Transverse colon (tissue), 4 donors: ENCODE measurements at regions not wholly inside any gene's neighbourhood (a gene's known extent, or its start where the extent isn't known, plus 50 kb on each side); places are given as distances from the start of the nearest gene placed in this dataset.

Experiments used
- DNase-seq: peaks from one replicate; pipeline ENCODE4 v3.0.0-alpha.2; 2019
- H3K27ac ChIP-seq, 4 donors: fragments of 200-600 bp; sonication (generic); 2 replicates each; pipeline ENCODE4 v1.5.1; 2016 to 2018; ENCODE audit warnings: inconsistent platforms in 4 of 4
- H3K27me3 ChIP-seq: fragments of 200-600 bp; sonication (generic); 2 replicates; pipeline ENCODE4 v1.5.1; 2017; ENCODE audit warnings: inconsistent platforms
- H3K36me3 ChIP-seq, 4 donors: fragments of 200-600 bp; sonication (generic); 2 replicates each; pipeline ENCODE4 v1.5.1; 2017 to 2019; ENCODE audit warnings: inconsistent platforms in 4 of 4
- H3K4me1 ChIP-seq, 4 donors: fragments of 200-600 bp; sonication (generic); 2 replicates each; pipeline ENCODE4 v1.5.1; 2017 to 2020; ENCODE audit warnings: inconsistent platforms in 4 of 4
- H3K4me3 ChIP-seq, 4 donors: fragments of 200-600 bp; sonication (generic); 1 replicate in 1 of 4; 2 replicates in 3 of 4; pipeline versions ENCODE4 v1.5.1 to v1.6.1; 2017 to 2019; ENCODE audit warnings: inconsistent platforms in 4 of 4
- H3K9me3 ChIP-seq, 2 donors: fragments of 200-600 bp; sonication (generic); 2 replicates each; pipeline ENCODE4 v1.5.1; 2017 to 2019; ENCODE audit warnings: inconsistent platforms in 2 of 2
- EP300 ChIP-seq: sonication (generic); formaldehyde crosslinking; IDR thresholded peaks from one replicate; pipeline ENCODE4 v1.6.1; 2017; ENCODE audit warnings: antibody characterized with exemption, low read depth
- POLR2A ChIP-seq: fragments of 450-650 bp; IDR thresholded peaks from one replicate; pipeline ENCODE4 v1.6.1; 2016; ENCODE audit warnings: antibody characterized with exemption, mild to moderate bottlenecking, moderate library complexity
- POLR2AphosphoS5 ChIP-seq, 3 donors: sonication (generic); formaldehyde crosslinking; IDR thresholded peaks; one replicate each; pipeline ENCODE4 v1.6.1; 2016; ENCODE audit warnings: antibody characterized with exemption in 3 of 3
- WGBS, 2 donors: methylation state at CpG; one replicate each; pipeline ENCODE4 v1.1.5; 2018; ENCODE audit warnings: low coverage in 1 of 2; 5-methylcytosine and 5-hydroxymethylcytosine counted together
- in situ Hi-C, 4 donors: fragments of 200-750 bp; cut with MboI; loops; one replicate each; pipeline versions ENCODE4 v1.15.0 to v1.15.1; 2017; ENCODE audit warnings: low sequenced_read_pairs in 3 of 4, low pct_ligation_motif_present in 1 of 4, low pct_unique_long_range_greater_than_20kb in 1 of 4
- intact Hi-C: fragments of 100-400 bp; cut with DNase I; formaldehyde crosslinking; loops from one replicate; pipeline ENCODE4 v1.15.1; 2023; ENCODE audit warnings: low total_unique reads
- TF ChIP-seq, protein P1 (sequence below), 5 experiments: fragments of 200-600 bp in 3 of 5; fragments of 450-650 bp in 2 of 5; sonication (generic) in 3 of 5; IDR thresholded peaks; 1 replicate in 2 of 5; 2 replicates in 3 of 5; pipeline ENCODE4 v1.5.1; 2016 to 2017; ENCODE audit warnings: antibody characterized with exemption in 5 of 5, inconsistent platforms in 3 of 5, mild to moderate bottlenecking in 2 of 5, moderate library complexity in 1 of 5

DNA sequence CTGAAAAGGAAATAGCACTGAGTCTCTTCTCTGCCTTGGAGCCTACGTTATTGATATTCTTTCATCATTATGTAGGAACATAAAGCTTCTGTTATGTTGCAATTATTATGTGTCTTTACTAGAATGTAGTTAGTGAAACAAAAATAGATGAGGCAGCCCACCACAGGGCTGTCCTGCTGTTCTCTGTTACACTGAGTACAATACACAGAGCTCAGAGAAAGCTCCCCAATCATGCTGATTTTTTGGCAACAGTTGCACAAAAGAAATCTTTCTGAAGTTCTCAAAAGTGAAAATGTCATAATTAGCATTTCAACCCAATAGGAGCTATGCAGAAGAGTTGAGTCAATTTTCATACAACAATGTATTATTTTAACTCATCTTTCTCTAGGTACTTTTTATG, 119.5 kb downstream of the EFNB2 start:
- TF ChIP-seq POLR2AphosphoS5 (IDR thresholded peaks at IDR 0.05) = no peak
- no peak for TF ChIP-seq EP300
- no peak for TF ChIP-seq POLR2A
- TF ChIP-seq, protein P1, sequence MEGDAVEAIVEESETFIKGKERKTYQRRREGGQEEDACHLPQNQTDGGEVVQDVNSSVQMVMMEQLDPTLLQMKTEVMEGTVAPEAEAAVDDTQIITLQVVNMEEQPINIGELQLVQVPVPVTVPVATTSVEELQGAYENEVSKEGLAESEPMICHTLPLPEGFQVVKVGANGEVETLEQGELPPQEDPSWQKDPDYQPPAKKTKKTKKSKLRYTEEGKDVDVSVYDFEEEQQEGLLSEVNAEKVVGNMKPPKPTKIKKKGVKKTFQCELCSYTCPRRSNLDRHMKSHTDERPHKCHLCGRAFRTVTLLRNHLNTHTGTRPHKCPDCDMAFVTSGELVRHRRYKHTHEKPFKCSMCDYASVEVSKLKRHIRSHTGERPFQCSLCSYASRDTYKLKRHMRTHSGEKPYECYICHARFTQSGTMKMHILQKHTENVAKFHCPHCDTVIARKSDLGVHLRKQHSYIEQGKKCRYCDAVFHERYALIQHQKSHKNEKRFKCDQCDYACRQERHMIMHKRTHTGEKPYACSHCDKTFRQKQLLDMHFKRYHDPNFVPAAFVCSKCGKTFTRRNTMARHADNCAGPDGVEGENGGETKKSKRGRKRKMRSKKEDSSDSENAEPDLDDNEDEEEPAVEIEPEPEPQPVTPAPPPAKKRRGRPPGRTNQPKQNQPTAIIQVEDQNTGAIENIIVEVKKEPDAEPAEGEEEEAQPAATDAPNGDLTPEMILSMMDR (IDR thresholded peaks at IDR 0.05) = no peak
- H3K27ac ChIP-seq = no peak overlapping the region
- H3K9me3 ChIP-seq = no peaks in the 10 kb centered on the region
- in situ Hi-C loops = no loop called here
- H3K4me1 ChIP-seq = peaks cover 0 to 11% (median 5%) of the 10 kb centered on the region in 4 donors
- no peaks in the 10 kb centered on the region for H3K27me3 ChIP-seq
- H3K4me3 ChIP-seq = no peak overlapping the region
- no peaks in the 10 kb centered on the region for H3K36me3 ChIP-seq
- intact Hi-C loops = no loop called here
- DNase-seq = no peak
- 33 to 40% methylated on average over 1 of the region's 1 CpG for WGBS, 2 donors

DNA sequence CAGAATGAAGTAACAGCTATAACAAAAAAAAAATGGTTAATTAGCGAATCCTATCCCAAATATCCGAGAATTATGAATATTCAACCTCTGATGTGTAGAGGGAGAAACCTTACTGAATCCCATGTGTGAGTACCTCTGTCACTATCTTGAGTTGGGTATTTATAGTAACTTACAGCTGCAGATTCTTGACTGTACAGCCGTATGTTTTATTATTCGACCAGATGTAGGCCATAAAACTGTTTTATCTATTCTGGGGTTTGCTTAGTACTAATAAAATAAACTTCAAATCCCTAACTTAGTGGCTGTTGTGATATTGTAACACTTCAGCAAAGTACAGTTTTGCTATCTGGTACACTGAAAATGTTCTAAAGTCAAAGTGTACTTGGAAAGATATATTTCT, 120.0 kb downstream of the EFNB2 start:
- intact Hi-C loops = no loop called here
- TF ChIP-seq EP300 (no peak), POLR2AphosphoS5 (IDR thresholded peaks at IDR 0.05) (no peak), POLR2A (no peak)
- TF ChIP-seq, protein P1 (IDR thresholded peaks at IDR 0.05) = no peak
- H3K4me3 ChIP-seq = no peak overlapping the region
- H3K27ac ChIP-seq = no peak overlapping the region
- no peaks in the 10 kb centered on the region for H3K36me3 ChIP-seq
- H3K9me3 ChIP-seq = no peaks in the 10 kb centered on the region
- WGBS, 2 donors = 13 to 22% methylated on average over 4 of the region's 4 CpGs
- no peaks in the 10 kb centered on the region for H3K27me3 ChIP-seq
- DNase-seq = no peak
- peaks cover 0 to 11% (median 5%) of the 10 kb centered on the region in 4 donors for H3K4me1 ChIP-seq
- in situ Hi-C loops = no loop called here

DNA sequence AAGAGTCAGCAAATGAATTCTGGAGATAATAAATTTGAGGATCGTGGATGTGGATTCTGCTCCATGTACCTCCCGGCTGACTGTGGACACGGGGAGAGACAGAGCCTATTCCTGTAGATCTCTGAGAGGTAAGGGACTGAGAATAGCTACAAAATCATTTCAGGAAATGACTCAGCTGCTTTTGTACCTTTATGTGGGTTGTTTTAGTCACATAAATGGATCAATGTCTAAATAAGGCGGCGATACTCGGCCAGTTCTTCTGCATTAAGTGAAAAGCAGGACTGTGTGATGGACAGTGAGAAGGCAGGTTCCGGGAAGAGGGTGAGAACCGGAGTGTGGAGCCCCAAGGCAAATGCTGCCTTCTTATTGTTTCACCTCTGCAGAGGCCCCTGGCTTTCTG, 128.1 kb downstream of the EFNB2 start:
- in situ Hi-C loops (no loop called here), intact Hi-C loops (no loop called here)
- Histone ChIP-seq H3K4me3 (no peak overlapping the region), H3K27me3 (no peaks in the 10 kb centered on the region), H3K27ac (no peak overlapping the region), H3K36me3 (no peaks in the 10 kb centered on the region), H3K9me3 (no peaks in the 10 kb centered on the region), H3K4me1 (no peaks in the 10 kb centered on the region)
- DNase-seq = no peak
- TF ChIP-seq POLR2A (no peak), EP300 (no peak), POLR2AphosphoS5 (IDR thresholded peaks at IDR 0.05) (no peak)
- TF ChIP-seq, protein P1 (IDR thresholded peaks at IDR 0.05) = no peak
- 75 to 76% methylated on average over 7 to 8 of the region's 8 CpGs for WGBS, 2 donors

DNA sequence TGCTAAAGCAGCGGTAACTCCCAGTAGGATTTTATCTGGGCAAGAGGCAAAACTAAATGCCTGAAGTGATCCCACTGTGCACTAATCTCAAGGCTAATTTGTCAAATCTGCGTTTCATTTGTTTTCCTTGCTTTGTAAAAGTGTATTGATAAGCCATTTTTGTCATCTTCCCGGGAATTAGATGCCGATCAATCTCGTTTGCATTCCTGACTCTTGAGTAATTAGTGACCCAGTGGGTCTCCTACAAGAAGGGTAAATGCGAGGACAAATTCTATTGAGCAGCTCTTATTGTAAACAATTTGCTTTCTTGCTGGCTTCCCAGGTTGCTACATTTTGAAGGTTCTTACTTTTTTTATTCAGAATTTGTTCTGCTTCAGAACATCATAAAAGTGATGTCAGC, 129.7 kb downstream of the EFNB2 start:
- intact Hi-C loops = no loop called here
- H3K4me1 ChIP-seq = no peaks in the 10 kb centered on the region
- no peak overlapping the region for H3K27ac ChIP-seq
- H3K9me3 ChIP-seq = no peaks in the 10 kb centered on the region
- no peak overlapping the region for H3K4me3 ChIP-seq
- no peaks in the 10 kb centered on the region for H3K27me3 ChIP-seq
- no peak for TF ChIP-seq EP300
- 54 to 75% methylated on average over 6 of the region's 6 CpGs for WGBS, 2 donors
- no peak for DNase-seq
- in situ Hi-C loops = no loop called here
- H3K36me3 ChIP-seq = no peaks in the 10 kb centered on the region

DNA sequence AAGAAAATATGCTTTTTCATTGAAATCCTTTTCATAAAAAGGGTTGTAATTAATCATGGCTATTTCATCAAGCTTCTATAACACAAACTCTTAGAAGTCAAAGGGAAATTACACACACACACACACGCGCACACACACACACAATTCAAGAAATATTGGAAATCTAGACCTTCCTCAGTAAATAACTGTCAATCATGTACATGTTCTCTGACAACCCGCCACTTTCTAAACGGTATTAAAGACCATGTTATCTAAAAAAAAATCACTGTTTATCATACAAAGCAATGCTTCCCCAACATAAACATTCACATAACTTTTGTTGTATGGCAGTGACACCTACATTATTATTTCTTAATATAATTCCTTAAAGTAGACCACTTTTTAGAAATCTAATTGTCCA, 132.2 kb downstream of the EFNB2 start:
- in situ Hi-C loops (no loop called here), intact Hi-C loops (loop anchor here (1.0 kb wide), 1 partner anchor 17 kb away; no protein-coding TSS in a partner anchor)
- no peak overlapping the region for H3K4me3 ChIP-seq
- H3K27me3 ChIP-seq = no peaks in the 10 kb centered on the region
- no peaks in the 10 kb centered on the region for H3K9me3 ChIP-seq
- no peak overlapping the region for H3K27ac ChIP-seq
- no peaks in the 10 kb centered on the region for H3K4me1 ChIP-seq
- TF ChIP-seq, protein P1 (IDR thresholded peaks at IDR 0.05) = no peak
- DNase-seq = no peak
- WGBS, 2 donors = 84 to 88% methylated on average over 4 of the region's 4 CpGs
- no peaks in the 10 kb centered on the region for H3K36me3 ChIP-seq
